ENCODE measurements at regions not wholly inside any gene's neighbourhood (a gene's known extent, or its start where the extent isn't known, plus 50 kb on each side); places are given as distances from the start of the nearest gene placed in this dataset.

DNA sequence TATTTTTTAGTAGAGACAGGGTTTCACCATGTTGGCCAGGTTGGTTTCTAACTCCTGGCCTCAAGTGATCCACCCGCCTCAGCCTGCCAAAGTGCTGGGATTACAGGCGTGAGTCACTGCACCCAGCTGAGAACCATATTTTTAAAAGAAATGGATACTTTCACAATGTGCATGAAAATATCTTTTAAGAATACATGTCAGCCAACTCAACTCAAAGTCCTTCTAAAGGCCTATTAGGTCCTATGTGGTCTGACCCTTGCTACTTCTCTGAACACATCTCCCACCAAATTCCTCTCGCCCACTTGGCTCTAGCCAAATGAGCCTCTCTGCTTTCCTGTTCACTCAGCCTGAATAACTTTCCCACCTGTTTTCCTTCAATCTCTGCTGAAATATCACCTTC lies 119.6 kb downstream of the MTX2 start:
- Histone ChIP-seq H3K79me2 (ENCODE audit: insufficient read depth, low read depth, low read length) (no peaks in the 10 kb centered on the region), H3K4me1 (ENCODE audit: insufficient read depth, low read length, poor library complexity, severe bottlenecking) (no peaks in the 10 kb centered on the region), H3K4me2 (ENCODE audit: low read length) (no peak overlapping the region), H4K20me1 (ENCODE audit: insufficient read depth, low read length) (no peaks in the 10 kb centered on the region), H2AFZ (ENCODE audit: low read length) (no peak overlapping the region), H3K27ac (ENCODE audit: low read depth, low read length, poor library complexity, severe bottlenecking) (no peak overlapping the region), H3K9me3 (ENCODE audit: low read length) (no peaks in the 10 kb centered on the region), H3K4me3 (ENCODE audit: low read depth, low read length, poor library complexity, severe bottlenecking) (no peak overlapping the region), H3K9me2 (ENCODE audit: insufficient read depth, low read length) (no peaks in the 10 kb centered on the region), H3K36me3 (ENCODE audit: insufficient read depth, low read length) (no peaks in the 10 kb centered on the region)
- intact Hi-C loops (cut with micrococcal nuclease; ENCODE audit: unreplicated experiment) = no loop called here
- ChIA-PET POLR2A (interaction anchor here (0.8 kb wide), 1 partner anchor 314 kb away, joined by 3 read pairs; no protein-coding TSS in a partner anchor), CTCF (ENCODE audit: unreplicated experiment) (no interaction called here)
- BruUV-seq (replicated peaks) = no TSS peak
- DNase-seq (ENCODE audit: low spot score) = no peak
- TF ChIP-seq EZH2phosphoT487 (IDR thresholded peaks at IDR 0.05; ENCODE audit: borderline replicate concordance, low read depth, low read length) (no peak), CTCF (conservative IDR thresholded peaks at IDR 0.05; ENCODE audit: low read length) (no peak)

GRCh38 chr2:176390276-176391147 lies 121.3 kb downstream of the MTX2 start:
- no peaks in the 10 kb centered on the region for H4K20me1 ChIP-seq (ENCODE audit: insufficient read depth, low read length)
- H3K9me2 ChIP-seq (ENCODE audit: insufficient read depth, low read length) = no peaks in the 10 kb centered on the region
- no peak overlapping the region for H3K4me3 ChIP-seq (ENCODE audit: low read depth, low read length, poor library complexity, severe bottlenecking)
- no peak overlapping the region for H3K27ac ChIP-seq (ENCODE audit: low read depth, low read length, poor library complexity, severe bottlenecking)
- ChIA-PET CTCF (ENCODE audit: unreplicated experiment) (no interaction called here), POLR2A (no interaction called here)
- intact Hi-C loops (cut with micrococcal nuclease; ENCODE audit: unreplicated experiment) = no loop called here
- no peak for DNase-seq (ENCODE audit: low spot score)
- no peak overlapping the region for H3K4me2 ChIP-seq (ENCODE audit: low read length)
- no peaks in the 10 kb centered on the region for H3K36me3 ChIP-seq (ENCODE audit: insufficient read depth, low read length)
- no peak overlapping the region for H2AFZ ChIP-seq (ENCODE audit: low read length)
- no peaks in the 10 kb centered on the region for H3K79me2 ChIP-seq (ENCODE audit: insufficient read depth, low read depth, low read length)
- no peaks in the 10 kb centered on the region for H3K9me3 ChIP-seq (ENCODE audit: low read length)
- H3K4me1 ChIP-seq (ENCODE audit: insufficient read depth, low read length, poor library complexity, severe bottlenecking) = no peaks in the 10 kb centered on the region
- BruUV-seq (replicated peaks) = no TSS peak
- TF ChIP-seq EZH2phosphoT487 (IDR thresholded peaks at IDR 0.05; ENCODE audit: borderline replicate concordance, low read depth, low read length) = no peak
- TF ChIP-seq CTCF (conservative IDR thresholded peaks at IDR 0.05; ENCODE audit: low read length) = no peak

DNA sequence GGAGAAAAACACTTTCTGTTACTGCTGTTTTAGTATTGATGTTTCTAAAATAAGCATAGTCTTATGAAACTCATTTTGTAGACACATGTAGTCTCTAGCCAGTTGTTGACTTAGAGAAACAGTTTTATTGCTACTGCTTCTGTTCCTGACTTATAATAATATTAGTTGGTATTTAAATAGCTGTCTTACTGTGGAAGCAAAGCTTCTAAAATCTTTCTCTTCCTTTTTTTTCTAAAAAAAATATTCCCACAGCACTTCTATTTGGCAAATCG lies 121.8 kb downstream of the MTX2 start:
- Histone ChIP-seq H3K9me2 (ENCODE audit: insufficient read depth, low read length) (no peaks in the 10 kb centered on the region), H3K27ac (ENCODE audit: low read depth, low read length, poor library complexity, severe bottlenecking) (no peak overlapping the region), H3K4me2 (ENCODE audit: low read length) (no peak overlapping the region), H3K4me1 (ENCODE audit: insufficient read depth, low read length, poor library complexity, severe bottlenecking) (no peaks in the 10 kb centered on the region), H3K36me3 (ENCODE audit: insufficient read depth, low read length) (no peaks in the 10 kb centered on the region), H3K9me3 (ENCODE audit: low read length) (no peaks in the 10 kb centered on the region), H3K4me3 (ENCODE audit: low read depth, low read length, poor library complexity, severe bottlenecking) (no peak overlapping the region), H3K79me2 (ENCODE audit: insufficient read depth, low read depth, low read length) (no peaks in the 10 kb centered on the region), H2AFZ (ENCODE audit: low read length) (no peak overlapping the region), H4K20me1 (ENCODE audit: insufficient read depth, low read length) (no peaks in the 10 kb centered on the region)
- ChIA-PET POLR2A (no interaction called here), CTCF (ENCODE audit: unreplicated experiment) (no interaction called here)
- BruUV-seq (replicated peaks) = no TSS peak
- intact Hi-C loops (cut with micrococcal nuclease; ENCODE audit: unreplicated experiment) = no loop called here
- DNase-seq (ENCODE audit: low spot score) = no peak
- TF ChIP-seq EZH2phosphoT487 (IDR thresholded peaks at IDR 0.05; ENCODE audit: borderline replicate concordance, low read depth, low read length) (no peak), CTCF (conservative IDR thresholded peaks at IDR 0.05; ENCODE audit: low read length) (no peak)
